ENCODE measurements at regions not wholly inside any gene's neighbourhood (a gene's known extent, or its start where the extent isn't known, plus 50 kb on each side); places are given as distances from the start of the nearest gene placed in this dataset.

DNA sequence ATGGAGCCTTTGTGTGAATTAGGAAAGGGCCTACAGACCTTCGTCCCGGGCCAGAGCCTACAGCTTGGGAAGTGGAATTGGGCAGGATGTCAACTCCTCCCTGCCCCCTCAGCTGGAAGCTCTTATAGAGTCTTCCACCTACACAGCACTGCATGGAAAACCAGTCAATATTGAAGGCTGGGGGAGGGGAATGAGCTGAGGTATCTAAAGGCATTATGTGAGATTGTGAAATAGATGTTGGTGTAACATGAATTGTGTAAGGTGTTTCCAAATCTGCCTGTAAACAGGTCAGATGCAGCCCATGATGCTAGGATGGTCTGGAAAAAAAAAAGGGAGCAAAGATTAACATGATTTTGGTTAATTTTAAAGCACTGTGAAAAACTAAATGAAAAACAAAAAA is 433.5 kb upstream of the POU3F3 start:
- ChIA-PET CTCF (no interaction called here), POLR2A (no interaction called here)

DNA sequence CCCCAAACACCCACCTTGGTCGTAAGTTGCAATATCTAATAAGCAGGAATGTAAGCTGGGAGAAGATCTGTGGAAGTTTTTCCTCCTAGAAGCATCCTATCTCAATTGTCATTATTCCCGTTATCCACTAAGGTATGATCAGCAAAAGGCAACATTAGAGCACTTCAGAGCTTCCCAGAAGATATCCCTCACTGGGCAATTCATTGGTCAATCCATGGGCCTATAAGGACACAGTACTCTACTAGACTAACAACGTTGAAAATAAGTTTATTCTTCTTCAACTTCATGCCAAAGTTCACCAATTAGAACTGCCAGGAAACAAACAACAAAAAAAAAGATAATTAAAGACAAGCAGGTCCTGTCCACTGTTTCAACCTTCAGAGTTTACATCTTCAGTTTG is 433.0 kb upstream of the POU3F3 start:
- no peak overlapping the region for H3K27ac ChIP-seq
- ChIA-PET CTCF (no interaction called here), POLR2A (no interaction called here)
- no peaks in the 10 kb centered on the region for H3K9me3 ChIP-seq
- no peak overlapping the region for H3K4me2 ChIP-seq
- TF ChIP-seq RFX5 (IDR thresholded peaks at IDR 0.05) (no peak), TFCP2L1 (CRISPR knock-in tag; IDR thresholded peaks at IDR 0.05) (no peak), CEBPB (IDR thresholded peaks at IDR 0.05) (no peak), CHD2 (IDR thresholded peaks at IDR 0.05; ENCODE audit: low read length, partially characterized antibody) (no peak), JUNB (IDR thresholded peaks at IDR 0.05) (no peak), KDM1A (IDR thresholded peaks at IDR 0.05; ENCODE audit: low read depth) (no peak)
- TF ChIP-seq, protein P1, sequence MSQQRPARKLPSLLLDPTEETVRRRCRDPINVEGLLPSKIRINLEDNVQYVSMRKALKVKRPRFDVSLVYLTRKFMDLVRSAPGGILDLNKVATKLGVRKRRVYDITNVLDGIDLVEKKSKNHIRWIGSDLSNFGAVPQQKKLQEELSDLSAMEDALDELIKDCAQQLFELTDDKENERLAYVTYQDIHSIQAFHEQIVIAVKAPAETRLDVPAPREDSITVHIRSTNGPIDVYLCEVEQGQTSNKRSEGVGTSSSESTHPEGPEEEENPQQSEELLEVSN (IDR thresholded peaks at IDR 0.05; ENCODE audit: borderline replicate concordance, low read depth) = no peak
- H3K4me1 ChIP-seq = peaks cover 3% of the 10 kb centered on the region; the same call in 2 of the 3 replicates
- WGBS (ENCODE audit: missing lambda C conversion rate) = 51% methylated on average over 3 of the region's 3 CpGs
- no peak for ATAC-seq
- no peak for DNase-seq (ENCODE audit: low read depth in 1 of 2, low spot score in 1 of 2)
- no peak overlapping the region for H3K4me3 ChIP-seq
- no peak for FAIRE-seq

More for the DNA sequence above, 433.5 kb upstream of the POU3F3 start:
- no peaks in the 10 kb centered on the region for H3K9me3 ChIP-seq
- no peaks in the 10 kb centered on the region; the same call in 2 of the 3 replicates for H3K4me1 ChIP-seq
- DNase-seq (ENCODE audit: low read depth in 1 of 2, low spot score in 1 of 2) (no peak), FAIRE-seq (no peak), ATAC-seq (no peak)
- no peak overlapping the region for H3K4me3 ChIP-seq
- no peak overlapping the region for H3K4me2 ChIP-seq
- WGBS (ENCODE audit: missing lambda C conversion rate) = 52% methylated on average over 2 of the region's 2 CpGs
- H3K27ac ChIP-seq = no peak overlapping the region
- TF ChIP-seq, protein P2, sequence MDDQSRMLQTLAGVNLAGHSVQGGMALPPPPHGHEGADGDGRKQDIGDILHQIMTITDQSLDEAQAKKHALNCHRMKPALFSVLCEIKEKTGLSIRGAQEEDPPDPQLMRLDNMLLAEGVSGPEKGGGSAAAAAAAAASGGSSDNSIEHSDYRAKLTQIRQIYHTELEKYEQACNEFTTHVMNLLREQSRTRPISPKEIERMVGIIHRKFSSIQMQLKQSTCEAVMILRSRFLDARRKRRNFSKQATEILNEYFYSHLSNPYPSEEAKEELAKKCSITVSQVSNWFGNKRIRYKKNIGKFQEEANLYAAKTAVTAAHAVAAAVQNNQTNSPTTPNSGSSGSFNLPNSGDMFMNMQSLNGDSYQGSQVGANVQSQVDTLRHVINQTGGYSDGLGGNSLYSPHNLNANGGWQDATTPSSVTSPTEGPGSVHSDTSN (IDR thresholded peaks at IDR 0.05) = no peak
- no peak for TF ChIP-seq ESRRA (IDR thresholded peaks at IDR 0.05; ENCODE audit: borderline replicate concordance, low read length)
- no peak for TF ChIP-seq RAD21 (conservative IDR thresholded peaks at IDR 0.05 in 1 of 2, IDR thresholded peaks at IDR 0.05 in 1 of 2)
- no peak for TF ChIP-seq HOXA7 (CRISPR knock-in tag; IDR thresholded peaks at IDR 0.05)
- TF ChIP-seq POLR2A (IDR thresholded peaks at IDR 0.05; ENCODE audit: low read length) = no peak
- no peak for TF ChIP-seq TFCP2L1 (CRISPR knock-in tag; IDR thresholded peaks at IDR 0.05)
- TF ChIP-seq SMC3 (IDR thresholded peaks at IDR 0.05) = no peak
- TF ChIP-seq HEYL (CRISPR knock-in tag; IDR thresholded peaks at IDR 0.05) = no peak
- TF ChIP-seq, protein P3, sequence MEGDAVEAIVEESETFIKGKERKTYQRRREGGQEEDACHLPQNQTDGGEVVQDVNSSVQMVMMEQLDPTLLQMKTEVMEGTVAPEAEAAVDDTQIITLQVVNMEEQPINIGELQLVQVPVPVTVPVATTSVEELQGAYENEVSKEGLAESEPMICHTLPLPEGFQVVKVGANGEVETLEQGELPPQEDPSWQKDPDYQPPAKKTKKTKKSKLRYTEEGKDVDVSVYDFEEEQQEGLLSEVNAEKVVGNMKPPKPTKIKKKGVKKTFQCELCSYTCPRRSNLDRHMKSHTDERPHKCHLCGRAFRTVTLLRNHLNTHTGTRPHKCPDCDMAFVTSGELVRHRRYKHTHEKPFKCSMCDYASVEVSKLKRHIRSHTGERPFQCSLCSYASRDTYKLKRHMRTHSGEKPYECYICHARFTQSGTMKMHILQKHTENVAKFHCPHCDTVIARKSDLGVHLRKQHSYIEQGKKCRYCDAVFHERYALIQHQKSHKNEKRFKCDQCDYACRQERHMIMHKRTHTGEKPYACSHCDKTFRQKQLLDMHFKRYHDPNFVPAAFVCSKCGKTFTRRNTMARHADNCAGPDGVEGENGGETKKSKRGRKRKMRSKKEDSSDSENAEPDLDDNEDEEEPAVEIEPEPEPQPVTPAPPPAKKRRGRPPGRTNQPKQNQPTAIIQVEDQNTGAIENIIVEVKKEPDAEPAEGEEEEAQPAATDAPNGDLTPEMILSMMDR (IDR thresholded peaks at IDR 0.05) = no peak
- TF ChIP-seq, protein P4, sequence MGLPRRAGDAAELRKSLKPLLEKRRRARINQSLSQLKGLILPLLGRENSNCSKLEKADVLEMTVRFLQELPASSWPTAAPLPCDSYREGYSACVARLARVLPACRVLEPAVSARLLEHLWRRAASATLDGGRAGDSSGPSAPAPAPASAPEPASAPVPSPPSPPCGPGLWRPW (IDR thresholded peaks at IDR 0.05) = no peak
- TF ChIP-seq RNF2 (IDR thresholded peaks at IDR 0.05; ENCODE audit: borderline replicate concordance, low read depth) = no peak
- TF ChIP-seq MYC (IDR thresholded peaks at IDR 0.05; ENCODE audit: borderline replicate concordance, low read length) = no peak
- no peak for TF ChIP-seq ZNF302 (CRISPR knock-in tag; IDR thresholded peaks at IDR 0.05)
- no peak for TF ChIP-seq CEBPB (IDR thresholded peaks at IDR 0.05)

DNA sequence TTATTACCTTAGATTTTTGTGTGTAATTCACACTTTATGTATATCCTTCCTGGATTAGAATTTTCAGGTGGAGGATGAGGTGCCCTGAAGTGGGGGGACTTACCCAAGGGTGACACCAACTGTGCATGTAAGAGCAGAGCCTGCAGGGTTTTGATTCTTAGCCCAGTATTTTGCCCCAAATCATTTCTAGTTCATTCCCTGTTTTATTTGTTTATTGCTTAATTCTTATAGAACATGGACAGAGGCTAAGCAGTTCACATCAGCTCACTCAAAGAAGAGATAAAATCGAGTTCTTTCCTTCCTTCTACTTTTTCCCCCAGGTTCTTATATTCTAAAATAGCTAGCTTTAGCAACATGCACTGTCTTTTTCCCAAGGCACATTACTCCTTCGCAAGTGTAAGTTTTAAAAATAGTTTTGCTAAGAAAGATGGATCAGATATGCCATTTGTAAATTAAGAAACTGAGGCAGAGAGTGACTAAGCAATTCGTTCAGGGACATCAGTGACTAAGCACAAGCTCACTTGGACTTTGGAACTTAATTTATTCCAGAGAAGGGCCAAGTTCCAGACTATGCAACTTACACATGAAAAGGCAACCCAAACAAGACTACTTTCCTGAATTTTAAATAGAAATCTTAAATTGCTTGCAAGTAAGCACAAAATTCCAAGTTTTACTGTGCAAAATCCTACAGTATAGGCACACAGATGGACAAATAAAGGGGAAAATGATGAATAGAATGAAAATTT is 427.9 kb upstream of the POU3F3 start:
- peak in 1 of 2 experiments; percentile 5 for DNase-seq (ENCODE audit: low read depth in 1 of 2, low spot score in 1 of 2)
- Histone ChIP-seq H3K4me3 (no peak overlapping the region), H3K4me2 (peak overlapping the region; percentile 34), H3K27ac (peak overlapping the region; percentile 37 to 45; a peak in 1 of 6 replicates), H3K4me1 (peaks cover 14% of the 10 kb centered on the region), H3K9me3 (no peaks in the 10 kb centered on the region)
- no peak for ATAC-seq
- WGBS (ENCODE audit: missing lambda C conversion rate) = 25% methylated on average over 3 of the region's 3 CpGs
- CTCF ChIA-PET = no interaction called here
- no peak for FAIRE-seq
- TF ChIP-seq JUN (IDR thresholded peaks at IDR 0.05) = no peak
- no peak for TF ChIP-seq FOSL2 (IDR thresholded peaks at IDR 0.05)
- peak; percentile 28; the same call in 1 of the 2 replicates for TF ChIP-seq FOSL2 (CRISPR knock-in tag; IDR thresholded peaks at IDR 0.05)
- TF ChIP-seq POLR2AphosphoS2 (conservative IDR thresholded peaks at IDR 0.05; ENCODE audit: low read length) = no peak
- TF ChIP-seq ZNF302 (CRISPR knock-in tag; IDR thresholded peaks at IDR 0.05) = no peak
- POLR2A ChIA-PET = no interaction called here
